ENCODE measurements at regions not wholly inside any gene's neighbourhood (a gene's known extent, or its start where the extent isn't known, plus 50 kb on each side); places are given as distances from the start of the nearest gene placed in this dataset.

DNA sequence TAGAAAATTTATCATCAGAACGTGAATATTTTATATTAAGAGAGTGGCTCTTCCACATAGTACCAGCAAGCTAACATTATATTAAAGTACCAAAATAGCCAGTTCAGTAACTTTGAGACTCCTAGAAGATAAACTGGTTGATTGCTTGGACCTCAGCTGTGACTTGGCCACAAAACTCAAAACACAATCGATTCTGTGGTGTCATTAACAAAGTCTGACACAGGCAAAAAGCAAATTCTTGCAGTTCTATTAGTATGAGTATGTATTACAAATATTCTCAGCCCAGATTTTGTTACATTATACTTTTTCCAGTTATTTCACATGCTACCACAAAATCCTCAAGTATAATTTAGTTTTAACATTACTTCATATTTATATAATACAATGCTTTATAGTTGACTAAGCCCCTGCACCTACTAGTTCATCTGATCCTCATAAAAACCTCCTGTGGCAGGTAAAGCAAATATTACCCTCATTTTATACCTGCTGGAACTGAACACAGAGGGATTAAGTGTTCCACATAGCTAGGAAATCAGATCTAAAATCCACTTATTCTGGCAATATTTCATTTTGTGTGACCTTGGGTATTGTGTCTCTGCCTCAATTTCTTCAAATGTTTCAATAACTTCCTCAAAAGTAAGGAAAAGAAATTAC, 279.9 kb upstream of the MKLN1 start (continued):
- TF ChIP-seq CBX3 (IDR thresholded peaks at IDR 0.05; ENCODE audit: low read depth) (no peak), SRF (IDR thresholded peaks at IDR 0.05; ENCODE audit: low read depth) (no peak), FOSL1 (IDR thresholded peaks at IDR 0.05; ENCODE audit: low read depth) (no peak), POLR2A (IDR thresholded peaks at IDR 0.05; ENCODE audit: borderline replicate concordance, extremely low read depth, insufficient read depth, insufficient read length) (no peak), TCF7L2 (IDR thresholded peaks at IDR 0.05; ENCODE audit: borderline replicate concordance, extremely low read depth, insufficient read depth, insufficient read length) (no peak), ZFX (IDR thresholded peaks at IDR 0.05) (no peak), JUND (IDR thresholded peaks at IDR 0.05) (no peak), ZNF274 (IDR thresholded peaks at IDR 0.05; ENCODE audit: low read depth, low read length) (no peak), EZH2 (IDR thresholded peaks at IDR 0.05) (no peak), EGR1 (IDR thresholded peaks at IDR 0.05; ENCODE audit: low read depth) (no peak), RAD21 (IDR thresholded peaks at IDR 0.05; ENCODE audit: low read depth) (no peak), YY1 (IDR thresholded peaks at IDR 0.05; ENCODE audit: extremely low read depth, insufficient replicate concordance, low read depth, low read length) (no peak)

DNA sequence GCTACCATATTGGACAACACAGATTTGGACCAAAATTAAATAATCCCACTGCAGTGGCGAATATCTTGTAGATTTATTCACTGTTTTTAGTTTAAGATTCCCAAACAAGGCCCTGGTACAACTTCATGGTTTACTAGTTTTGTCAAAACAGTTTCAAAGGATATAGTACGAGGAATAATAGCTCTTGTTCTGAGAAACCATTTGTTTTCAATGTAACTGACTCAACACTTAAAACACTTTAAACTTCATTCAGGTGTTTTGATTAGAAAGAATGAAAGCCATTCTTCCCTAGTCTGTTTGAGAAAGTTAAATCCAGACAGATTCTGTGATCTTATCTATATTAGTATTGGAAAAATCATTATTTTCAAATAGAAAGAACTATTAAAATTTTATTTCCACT, 276.4 kb upstream of the MKLN1 start:
- Histone ChIP-seq H3K4me3 (replicated peaks in 1 of 2; ENCODE audit: low read depth in 1 of 2, low read length in 2 of 2) (no peak overlapping the region), H3K4me2 (ENCODE audit: low read length) (no peak overlapping the region), H3K4me1 (ENCODE audit: control insufficient read depth in 1 of 2, insufficient read depth in 2 of 2, low read length in 2 of 2) (no peaks in the 10 kb centered on the region), H3K27ac (ENCODE audit: low read depth, low read length) (no peak overlapping the region), H3K9ac (ENCODE audit: low read length) (no peak overlapping the region), H2AFZ (ENCODE audit: low read depth, low read length, poor library complexity, severe bottlenecking) (no peak overlapping the region), H3K9me3 (ENCODE audit: control insufficient read depth in 1 of 2, insufficient read depth in 1 of 2, low read depth in 1 of 2, low read length in 2 of 2) (no peaks in the 10 kb centered on the region), H4K20me1 (ENCODE audit: insufficient read depth) (no peaks in the 10 kb centered on the region), H3K79me2 (ENCODE audit: insufficient read depth, low read length) (no peaks in the 10 kb centered on the region; the same call in 1 of the 2 replicates), H3K27me3 (ENCODE audit: insufficient read depth, low read length) (no peaks in the 10 kb centered on the region), H3K9me2 (ENCODE audit: insufficient read depth) (no peaks in the 10 kb centered on the region), H3K36me3 (ENCODE audit: control insufficient read depth in 1 of 2, insufficient read depth in 2 of 2, low read length in 2 of 2) (peaks cover 2 to 5% of the 10 kb centered on the region in 2 experiments; a peak in 2 of 4 replicates)
- ChIA-PET CTCF (no interaction called here), POLR2A (no interaction called here), RAD21 (ENCODE audit: low non-redundant PET in 1 of 2, low total read pairs in 2 of 2, uncharacterized antibody in 2 of 2, unreplicated experiment in 2 of 2) (no interaction called here)
- TF ChIP-seq EZH2 (IDR thresholded peaks at IDR 0.05) (no peak), SRF (IDR thresholded peaks at IDR 0.05; ENCODE audit: low read depth) (no peak), SIN3A (IDR thresholded peaks at IDR 0.05; ENCODE audit: low read depth) (no peak)
- TF ChIP-seq, protein P1, sequence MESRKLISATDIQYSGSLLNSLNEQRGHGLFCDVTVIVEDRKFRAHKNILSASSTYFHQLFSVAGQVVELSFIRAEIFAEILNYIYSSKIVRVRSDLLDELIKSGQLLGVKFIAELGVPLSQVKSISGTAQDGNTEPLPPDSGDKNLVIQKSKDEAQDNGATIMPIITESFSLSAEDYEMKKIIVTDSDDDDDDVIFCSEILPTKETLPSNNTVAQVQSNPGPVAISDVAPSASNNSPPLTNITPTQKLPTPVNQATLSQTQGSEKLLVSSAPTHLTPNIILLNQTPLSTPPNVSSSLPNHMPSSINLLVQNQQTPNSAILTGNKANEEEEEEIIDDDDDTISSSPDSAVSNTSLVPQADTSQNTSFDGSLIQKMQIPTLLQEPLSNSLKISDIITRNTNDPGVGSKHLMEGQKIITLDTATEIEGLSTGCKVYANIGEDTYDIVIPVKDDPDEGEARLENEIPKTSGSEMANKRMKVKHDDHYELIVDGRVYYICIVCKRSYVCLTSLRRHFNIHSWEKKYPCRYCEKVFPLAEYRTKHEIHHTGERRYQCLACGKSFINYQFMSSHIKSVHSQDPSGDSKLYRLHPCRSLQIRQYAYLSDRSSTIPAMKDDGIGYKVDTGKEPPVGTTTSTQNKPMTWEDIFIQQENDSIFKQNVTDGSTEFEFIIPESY (IDR thresholded peaks at IDR 0.05; ENCODE audit: extremely low read depth, insufficient replicate concordance, low read length): no peak
- intact Hi-C loops (cut with micrococcal nuclease): no loop called here
- DNase-seq (ENCODE audit: low read depth, low spot score) (no peak), ATAC-seq (no peak)
- BruUV-seq (replicated peaks): no TSS peak
